SJCRH30 (cell line): ENCODE measurements at regions not wholly inside any gene's neighbourhood (a gene's known extent, or its start where the extent isn't known, plus 50 kb on each side); places are given as distances from the start of the nearest gene placed in this dataset.
A peak's percentile ranks its signal among the peaks of the same experiment; 100 is the strongest.

Source experiments
- DNase-seq, 2 experiments: peaks; one replicate each; pipeline ENCODE4 v3.0.0-alpha.2; 2015 to 2020
- H3K27ac ChIP-seq: fragments of 250-450 bp; sonication (Bioruptor Pico); 2 replicates; pipeline ENCODE4 v1.5.1; 2020; ENCODE audit warnings: mild to moderate bottlenecking, moderate library complexity
- H3K27me3 ChIP-seq: fragments of 250-450 bp; sonication (Bioruptor Pico); 2 replicates; pipeline ENCODE4 v1.5.1; 2020; ENCODE audit warnings: mild to moderate bottlenecking, moderate library complexity
- H3K36me3 ChIP-seq: fragments of 250-450 bp; sonication (Bioruptor Pico); 2 replicates; pipeline ENCODE4 v1.5.1; 2020; ENCODE audit warnings: mild to moderate bottlenecking, moderate library complexity
- H3K4me1 ChIP-seq: fragments of 250-450 bp; sonication (Bioruptor Pico); 2 replicates; pipeline ENCODE4 v1.5.1; 2020; ENCODE audit warnings: mild to moderate bottlenecking, moderate library complexity
- H3K4me3 ChIP-seq: fragments of 250-450 bp; sonication (Bioruptor Pico); 2 replicates; pipeline ENCODE4 v1.5.1; 2020; ENCODE audit warnings: mild to moderate bottlenecking, moderate library complexity
- H3K9me3 ChIP-seq: fragments of 250-450 bp; sonication (Bioruptor Pico); replicated peaks from 2 replicates; pipeline ENCODE4 v1.5.1; 2020; ENCODE audit warnings: mild to moderate bottlenecking, moderate library complexity

GRCh38 chr3:83938491-83938890, 1020.3 kb upstream of the CADM2 start:
- DNase-seq = no peak
- no peaks in the 10 kb centered on the region for H3K36me3 ChIP-seq
- H3K4me3 ChIP-seq = no peak overlapping the region
- no peaks in the 10 kb centered on the region for H3K27me3 ChIP-seq
- no peaks in the 10 kb centered on the region; the same call in 1 of the 2 replicates for H3K4me1 ChIP-seq
- H3K9me3 ChIP-seq = no peaks in the 10 kb centered on the region
- no peak overlapping the region for H3K27ac ChIP-seq

- no peak for DNase-seq
- Histone ChIP-seq H3K4me3 (no peak overlapping the region), H3K27me3 (no peaks in the 10 kb centered on the region), H3K27ac (no peak overlapping the region), H3K9me3 (no peaks in the 10 kb centered on the region), H3K4me1 (no peaks in the 10 kb centered on the region), H3K36me3 (no peaks in the 10 kb centered on the region)
Measured at GRCh38 chr3:83941990-83942745, 1016.6 kb upstream of the CADM2 start.

- DNase-seq = no peak
- no peak overlapping the region for H3K4me3 ChIP-seq
- no peaks in the 10 kb centered on the region for H3K36me3 ChIP-seq
- no peaks in the 10 kb centered on the region for H3K9me3 ChIP-seq
- no peaks in the 10 kb centered on the region for H3K27me3 ChIP-seq
- H3K27ac ChIP-seq = no peak overlapping the region
- no peaks in the 10 kb centered on the region for H3K4me1 ChIP-seq
Measured at GRCh38 chr3:83946049-83946448, 1012.7 kb upstream of the CADM2 start.

GRCh38 chr3:83946554-83946953, 1012.2 kb upstream of the CADM2 start:
- Histone ChIP-seq H3K4me1 (no peaks in the 10 kb centered on the region), H3K4me3 (no peak overlapping the region), H3K36me3 (no peaks in the 10 kb centered on the region), H3K27ac (no peak overlapping the region), H3K27me3 (no peaks in the 10 kb centered on the region), H3K9me3 (no peaks in the 10 kb centered on the region)
- peak in 1 of 2 experiments; percentile 9 for DNase-seq

GRCh38 chr3:83948771-83949170, 1010.0 kb upstream of the CADM2 start:
- Histone ChIP-seq H3K36me3 (no peaks in the 10 kb centered on the region), H3K4me1 (no peaks in the 10 kb centered on the region), H3K27me3 (no peaks in the 10 kb centered on the region), H3K4me3 (no peak overlapping the region), H3K27ac (no peak overlapping the region), H3K9me3 (no peaks in the 10 kb centered on the region)
- DNase-seq = no peak

- no peak for DNase-seq
- no peaks in the 10 kb centered on the region for H3K4me1 ChIP-seq
- H3K27ac ChIP-seq = no peak overlapping the region
- H3K9me3 ChIP-seq = no peaks in the 10 kb centered on the region
- no peak overlapping the region for H3K4me3 ChIP-seq
- no peaks in the 10 kb centered on the region for H3K36me3 ChIP-seq
- no peaks in the 10 kb centered on the region for H3K27me3 ChIP-seq
Measured at GRCh38 chr3:83953417-83954089, 1005.2 kb upstream of the CADM2 start.

- H3K4me3 ChIP-seq = no peak overlapping the region
- H3K27me3 ChIP-seq = no peaks in the 10 kb centered on the region
- no peaks in the 10 kb centered on the region for H3K4me1 ChIP-seq
- H3K36me3 ChIP-seq = no peaks in the 10 kb centered on the region
- DNase-seq = no peak
- H3K27ac ChIP-seq = no peak overlapping the region
- no peaks in the 10 kb centered on the region for H3K9me3 ChIP-seq
Measured at GRCh38 chr3:83956431-83956830, 1002.4 kb upstream of the CADM2 start.

GRCh38 chr3:83968356-83968755, 990.4 kb upstream of the CADM2 start:
- Histone ChIP-seq H3K9me3 (no peaks in the 10 kb centered on the region), H3K27me3 (no peaks in the 10 kb centered on the region), H3K4me3 (no peak overlapping the region), H3K27ac (no peak overlapping the region), H3K4me1 (no peaks in the 10 kb centered on the region), H3K36me3 (no peaks in the 10 kb centered on the region)
- DNase-seq = no peak

- Histone ChIP-seq H3K9me3 (no peaks in the 10 kb centered on the region), H3K4me3 (no peak overlapping the region), H3K27me3 (no peaks in the 10 kb centered on the region), H3K27ac (no peak overlapping the region), H3K4me1 (no peaks in the 10 kb centered on the region), H3K36me3 (no peaks in the 10 kb centered on the region)
- DNase-seq = no peak
Measured at GRCh38 chr3:83971666-83972065, 987.1 kb upstream of the CADM2 start.

- no peaks in the 10 kb centered on the region for H3K27me3 ChIP-seq
- no peak overlapping the region for H3K27ac ChIP-seq
- no peaks in the 10 kb centered on the region for H3K9me3 ChIP-seq
- no peak overlapping the region for H3K4me3 ChIP-seq
- H3K4me1 ChIP-seq = no peaks in the 10 kb centered on the region
- no peaks in the 10 kb centered on the region for H3K36me3 ChIP-seq
- no peak for DNase-seq
Measured at GRCh38 chr3:84008623-84009022, 950.2 kb upstream of the CADM2 start.

- no peaks in the 10 kb centered on the region for H3K4me1 ChIP-seq
Measured at GRCh38 chr3:84023842-84024241, 934.9 kb upstream of the CADM2 start.

GRCh38 chr3:84039099-84039498, 919.7 kb upstream of the CADM2 start:
- Histone ChIP-seq H3K27me3 (no peaks in the 10 kb centered on the region), H3K4me1 (no peaks in the 10 kb centered on the region), H3K9me3 (0 out of 2 replicates have a peak, but pooled peaks cover 3% of the 10 kb centered on the region), H3K27ac (no peak overlapping the region), H3K4me3 (no peak overlapping the region), H3K36me3 (no peaks in the 10 kb centered on the region)
- DNase-seq = no peak

More at GRCh38 chr3:84023842-84024241, 934.9 kb upstream of the CADM2 start:
- H3K27ac ChIP-seq = no peak overlapping the region
- H3K4me3 ChIP-seq = no peak overlapping the region
- no peaks in the 10 kb centered on the region for H3K36me3 ChIP-seq
- no peaks in the 10 kb centered on the region for H3K9me3 ChIP-seq
- DNase-seq = no peak
- H3K27me3 ChIP-seq = no peaks in the 10 kb centered on the region

- H3K27me3 ChIP-seq = no peaks in the 10 kb centered on the region
- H3K36me3 ChIP-seq = no peaks in the 10 kb centered on the region
- no peak overlapping the region for H3K27ac ChIP-seq
- H3K4me3 ChIP-seq = no peak overlapping the region
- DNase-seq = no peak
- no peaks in the 10 kb centered on the region for H3K4me1 ChIP-seq
- H3K9me3 ChIP-seq = no peaks in the 10 kb centered on the region
Measured at GRCh38 chr3:84042399-84043106, 916.2 kb upstream of the CADM2 start.

GRCh38 chr3:84066915-84067314, 891.9 kb upstream of the CADM2 start:
- no peaks in the 10 kb centered on the region for H3K9me3 ChIP-seq
- H3K27ac ChIP-seq = no peak overlapping the region
- DNase-seq = no peak
- H3K36me3 ChIP-seq = no peaks in the 10 kb centered on the region
- no peaks in the 10 kb centered on the region for H3K27me3 ChIP-seq
- no peaks in the 10 kb centered on the region for H3K4me1 ChIP-seq
- H3K4me3 ChIP-seq = no peak overlapping the region

- no peak overlapping the region for H3K27ac ChIP-seq
- no peak overlapping the region for H3K4me3 ChIP-seq
- DNase-seq = no peak
- no peaks in the 10 kb centered on the region for H3K4me1 ChIP-seq
- no peaks in the 10 kb centered on the region for H3K9me3 ChIP-seq
- H3K27me3 ChIP-seq = no peaks in the 10 kb centered on the region
- no peaks in the 10 kb centered on the region for H3K36me3 ChIP-seq
Measured at GRCh38 chr3:84073664-84074063, 885.1 kb upstream of the CADM2 start.
